ENCODE measurements at regions not wholly inside any gene's neighbourhood (a gene's known extent, or its start where the extent isn't known, plus 50 kb on each side); places are given as distances from the start of the nearest gene placed in this dataset.

GRCh38 chr20:60869625-60870024 is 382.4 kb upstream of the CDH4 start:
- no peak overlapping the region for H3K27ac ChIP-seq

GRCh38 chr20:60870040-60870439 is 382.0 kb upstream of the CDH4 start:
- no peak for TF ChIP-seq CTCF (conservative IDR thresholded peaks at IDR 0.05)
- H3K27ac ChIP-seq: no peak overlapping the region

More at GRCh38 chr20:60869625-60870024, 382.4 kb upstream of the CDH4 start:
- no peak for TF ChIP-seq CTCF (conservative IDR thresholded peaks at IDR 0.05)

- no peak for TF ChIP-seq CTCF (conservative IDR thresholded peaks at IDR 0.05)
- H3K27ac ChIP-seq: no peak overlapping the region
These were observed 379.8 kb upstream of the CDH4 start for GRCh38 chr20:60872224-60872623.

- no peak for TF ChIP-seq CTCF (conservative IDR thresholded peaks at IDR 0.05)
- no peak overlapping the region for H3K27ac ChIP-seq
These were observed 374.8 kb upstream of the CDH4 start for GRCh38 chr20:60877071-60877857.

- no peak for TF ChIP-seq CTCF (conservative IDR thresholded peaks at IDR 0.05)
- H3K27ac ChIP-seq: no peak overlapping the region
These were observed 369.2 kb upstream of the CDH4 start for GRCh38 chr20:60882836-60883235.

- H3K27ac ChIP-seq: no peak overlapping the region
- TF ChIP-seq CTCF (conservative IDR thresholded peaks at IDR 0.05): no peak
These were observed 368.6 kb upstream of the CDH4 start for GRCh38 chr20:60883496-60883895.

GRCh38 chr20:60884277-60884676 is 367.8 kb upstream of the CDH4 start:
- TF ChIP-seq CTCF (conservative IDR thresholded peaks at IDR 0.05): no peak
- H3K27ac ChIP-seq: no peak overlapping the region
